ENCODE measurements at regions not wholly inside any gene's neighbourhood (a gene's known extent, or its start where the extent isn't known, plus 50 kb on each side); places are given as distances from the start of the nearest gene placed in this dataset.

DNA sequence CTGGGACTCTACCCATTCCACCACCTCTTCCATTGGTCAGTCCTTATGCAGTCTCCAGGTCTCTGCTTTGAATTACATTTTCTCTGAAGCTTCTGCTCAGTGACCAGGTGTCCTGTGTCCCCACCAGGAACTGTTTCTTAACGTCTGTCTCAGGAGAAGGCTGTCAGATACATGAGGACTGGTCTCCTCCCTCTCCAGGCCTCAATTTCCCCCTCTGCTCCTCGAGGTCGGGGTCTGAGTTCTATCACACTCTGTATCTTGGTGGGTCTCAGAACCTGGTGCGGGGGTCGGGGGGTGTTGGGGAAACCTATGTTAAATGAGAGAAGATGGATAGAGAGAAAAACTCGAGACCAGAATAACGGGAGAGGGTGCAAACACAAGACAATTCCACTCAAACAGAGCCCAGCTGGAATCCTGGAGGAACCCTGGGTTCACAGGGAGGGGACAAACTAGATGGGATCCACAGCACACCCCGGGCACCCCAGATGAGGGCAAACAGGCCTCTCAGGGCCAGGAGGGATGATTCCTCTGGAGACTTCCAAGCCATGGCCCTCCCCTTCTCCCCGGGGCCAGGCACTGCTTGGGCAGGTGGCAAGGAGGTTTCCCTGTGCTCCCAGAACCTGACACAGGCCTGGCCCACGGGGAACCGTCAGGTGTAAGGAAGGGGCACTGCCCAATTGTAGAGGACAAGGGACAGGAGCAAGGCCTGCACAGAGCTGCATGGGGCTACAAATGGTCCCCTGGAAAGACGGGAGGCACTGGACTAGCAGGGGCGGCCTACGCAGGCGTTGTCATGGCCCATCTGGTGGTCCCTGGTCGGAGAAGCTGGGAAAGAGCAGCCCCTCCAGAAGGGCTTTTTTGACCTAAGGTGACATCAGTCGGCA, 313.2 kb upstream of the DIO3 start:
- Mint-ChIP-seq H3K4me3 (no peak overlapping the region), H3K36me3 (ENCODE audit: low read depth) (no peaks in the 10 kb centered on the region; the same call in 2 of the 3 replicates), H3K27me3 (ENCODE audit: insufficient read depth, low read depth, poor library complexity) (peaks cover 3% of the 10 kb centered on the region), H3K9me3 (no peaks in the 10 kb centered on the region), H3K27ac (no peak overlapping the region), H3K4me1 (no peaks in the 10 kb centered on the region; the same call in 1 of the 3 replicates)
- H3K4me1 ChIP-seq (ENCODE audit: insufficient read depth), result no peaks in the 10 kb centered on the region
- DNase-seq (ENCODE audit: low spot score), result no peak
- no peaks in the 10 kb centered on the region for H3K27me3 ChIP-seq (ENCODE audit: insufficient read depth)
- H3F3A ChIP-seq (replicated peaks; ENCODE audit: low read depth), result no peaks in the 10 kb centered on the region
- ATAC-seq, result no peak
- no peak overlapping the region for H3K4me2 ChIP-seq
- H3K4me3 ChIP-seq, result no peak overlapping the region
- H3K27ac ChIP-seq (ENCODE audit: low read depth), result no peak overlapping the region
- TF ChIP-seq, protein P1, sequence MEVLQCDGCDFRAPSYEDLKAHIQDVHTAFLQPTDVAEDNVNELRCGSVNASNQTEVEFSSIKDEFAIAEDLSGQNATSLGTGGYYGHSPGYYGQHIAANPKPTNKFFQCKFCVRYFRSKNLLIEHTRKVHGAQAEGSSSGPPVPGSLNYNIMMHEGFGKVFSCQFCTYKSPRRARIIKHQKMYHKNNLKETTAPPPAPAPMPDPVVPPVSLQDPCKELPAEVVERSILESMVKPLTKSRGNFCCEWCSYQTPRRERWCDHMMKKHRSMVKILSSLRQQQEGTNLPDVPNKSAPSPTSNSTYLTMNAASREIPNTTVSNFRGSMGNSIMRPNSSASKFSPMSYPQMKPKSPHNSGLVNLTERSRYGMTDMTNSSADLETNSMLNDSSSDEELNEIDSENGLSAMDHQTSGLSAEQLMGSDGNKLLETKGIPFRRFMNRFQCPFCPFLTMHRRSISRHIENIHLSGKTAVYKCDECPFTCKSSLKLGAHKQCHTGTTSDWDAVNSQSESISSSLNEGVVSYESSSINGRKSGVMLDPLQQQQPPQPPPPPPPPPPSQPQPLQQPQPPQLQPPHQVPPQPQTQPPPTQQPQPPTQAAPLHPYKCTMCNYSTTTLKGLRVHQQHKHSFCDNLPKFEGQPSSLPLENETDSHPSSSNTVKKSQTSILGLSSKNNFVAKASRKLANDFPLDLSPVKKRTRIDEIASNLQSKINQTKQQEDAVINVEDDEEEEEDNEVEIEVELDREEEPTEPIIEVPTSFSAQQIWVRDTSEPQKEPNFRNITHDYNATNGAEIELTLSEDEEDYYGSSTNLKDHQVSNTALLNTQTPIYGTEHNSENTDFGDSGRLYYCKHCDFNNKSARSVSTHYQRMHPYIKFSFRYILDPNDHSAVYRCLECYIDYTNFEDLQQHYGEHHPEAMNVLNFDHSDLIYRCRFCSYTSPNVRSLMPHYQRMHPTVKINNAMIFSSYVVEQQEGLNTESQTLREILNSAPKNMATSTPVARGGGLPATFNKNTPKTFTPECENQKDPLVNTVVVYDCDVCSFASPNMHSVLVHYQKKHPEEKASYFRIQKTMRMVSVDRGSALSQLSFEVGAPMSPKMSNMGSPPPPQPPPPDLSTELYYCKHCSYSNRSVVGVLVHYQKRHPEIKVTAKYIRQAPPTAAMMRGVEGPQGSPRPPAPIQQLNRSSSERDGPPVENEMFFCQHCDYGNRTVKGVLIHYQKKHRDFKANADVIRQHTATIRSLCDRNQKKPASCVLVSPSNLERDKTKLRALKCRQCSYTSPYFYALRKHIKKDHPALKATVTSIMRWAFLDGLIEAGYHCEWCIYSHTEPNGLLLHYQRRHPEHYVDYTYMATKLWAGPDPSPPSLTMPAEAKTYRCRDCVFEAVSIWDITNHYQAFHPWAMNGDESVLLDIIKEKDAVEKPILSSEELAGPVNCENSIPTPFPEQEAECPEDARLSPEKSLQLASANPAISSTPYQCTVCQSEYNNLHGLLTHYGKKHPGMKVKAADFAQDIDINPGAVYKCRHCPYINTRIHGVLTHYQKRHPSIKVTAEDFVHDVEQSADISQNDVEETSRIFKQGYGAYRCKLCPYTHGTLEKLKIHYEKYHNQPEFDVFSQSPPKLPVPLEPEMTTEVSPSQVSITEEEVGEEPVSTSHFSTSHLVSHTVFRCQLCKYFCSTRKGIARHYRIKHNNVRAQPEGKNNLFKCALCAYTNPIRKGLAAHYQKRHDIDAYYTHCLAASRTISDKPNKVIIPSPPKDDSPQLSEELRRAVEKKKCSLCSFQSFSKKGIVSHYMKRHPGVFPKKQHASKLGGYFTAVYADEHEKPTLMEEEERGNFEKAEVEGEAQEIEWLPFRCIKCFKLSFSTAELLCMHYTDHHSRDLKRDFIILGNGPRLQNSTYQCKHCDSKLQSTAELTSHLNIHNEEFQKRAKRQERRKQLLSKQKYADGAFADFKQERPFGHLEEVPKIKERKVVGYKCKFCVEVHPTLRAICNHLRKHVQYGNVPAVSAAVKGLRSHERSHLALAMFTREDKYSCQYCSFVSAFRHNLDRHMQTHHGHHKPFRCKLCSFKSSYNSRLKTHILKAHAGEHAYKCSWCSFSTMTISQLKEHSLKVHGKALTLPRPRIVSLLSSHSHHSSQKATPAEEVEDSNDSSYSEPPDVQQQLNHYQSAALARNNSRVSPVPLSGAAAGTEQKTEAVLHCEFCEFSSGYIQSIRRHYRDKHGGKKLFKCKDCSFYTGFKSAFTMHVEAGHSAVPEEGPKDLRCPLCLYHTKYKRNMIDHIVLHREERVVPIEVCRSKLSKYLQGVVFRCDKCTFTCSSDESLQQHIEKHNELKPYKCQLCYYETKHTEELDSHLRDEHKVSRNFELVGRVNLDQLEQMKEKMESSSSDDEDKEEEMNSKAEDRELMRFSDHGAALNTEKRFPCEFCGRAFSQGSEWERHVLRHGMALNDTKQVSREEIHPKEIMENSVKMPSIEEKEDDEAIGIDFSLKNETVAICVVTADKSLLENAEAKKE (CRISPR knock-in tag; IDR thresholded peaks at IDR 0.05), result no peak
- TF ChIP-seq JUNB (IDR thresholded peaks at IDR 0.05; ENCODE audit: unreplicated experiment) (no peak), ETS1 (IDR thresholded peaks at IDR 0.05) (no peak), NANOG (IDR thresholded peaks at IDR 0.05; ENCODE audit: borderline replicate concordance) (no peak), POLR2AphosphoS5 (IDR thresholded peaks at IDR 0.05; ENCODE audit: low read depth) (no peak), EZH2phosphoT487 (IDR thresholded peaks at IDR 0.05; ENCODE audit: unreplicated experiment) (no peak)
- no peaks in the 10 kb centered on the region for H3K9me2 ChIP-seq (ENCODE audit: insufficient read depth)
- no peaks in the 10 kb centered on the region for H4K20me1 ChIP-seq (replicated peaks; ENCODE audit: insufficient read depth)
- H2AFZ ChIP-seq, result no peak overlapping the region
- H3K36me3 ChIP-seq (ENCODE audit: insufficient read depth), result no peaks in the 10 kb centered on the region
- H3K79me2 ChIP-seq (replicated peaks; ENCODE audit: insufficient read depth), result no peaks in the 10 kb centered on the region
